K562 (cell line): ENCODE measurements at regions not wholly inside any gene's neighbourhood (a gene's known extent, or its start where the extent isn't known, plus 50 kb on each side); places are given as distances from the start of the nearest gene placed in this dataset.

Experiments used
- ATAC-seq: fragments of 200-7000 bp; cut with Tn5 transposase; 3 replicates; pipeline ENCODE4 v1.9.1; 2020; ENCODE audit warnings: moderate library complexity
- BruUV-seq: library from RNA; stranded (reverse); fragments of 400-500 nt; replicated peaks from 2 replicates; lab custom pipeline; 2021; lab: Mats Ljungman, UMichigan
- CTCF ChIA-PET: fragments of 300-600 bp; formaldehyde crosslinking; extraction: SDS; loops from one replicate; lab custom pipeline; 2021; ENCODE audit warnings: low intra/inter-chr PET ratio; lab: Yijun Ruan, JAX
- POLR2A ChIA-PET: fragments of 300-600, 350-650 bp; sonication (Branson Sonifier 250); formaldehyde crosslinking; extraction: SDS; loops from one replicate; lab custom pipeline; 2021; ENCODE audit warnings: antibody characterized with exemption, inconsistent platforms; lab: Yijun Ruan, JAX
- DNase-seq, 4 experiments: peaks; one replicate each; pipeline versions ENCODE4 v3.0.0 to v3.0.0-alpha.2; 2011 to 2018; ENCODE audit warnings: low spot score in 3 of 4, mixed read lengths in 3 of 4; ENCODE audit errors: extremely low read depth in 1 of 4
- FAIRE-seq: peaks from 2 replicates; lab custom pipeline; 2011; peaks lifted over from hg19 to GRCh38; lab: Jason Lieb, UNC
- H2AFZ ChIP-seq: 2 replicates; pipeline ENCODE4 v1.6.0; 2011; ENCODE audit warnings: low read depth, low read length, control low read depth, inconsistent platforms
- H3K27ac ChIP-seq: fragments of 200-600 bp; 3 replicates; pipeline ENCODE4 v1.8.0; 2011; ENCODE audit warnings: low read depth, mild to moderate bottlenecking, control low read depth, inconsistent platforms, low read length, moderate library complexity, mixed read lengths; ENCODE audit errors: extremely low read depth
- H3K27me3 ChIP-seq, 2 experiments: fragments of 300-600 bp in 1 of 2; 2 replicates in 1 of 2; 3 replicates in 1 of 2; pipeline versions ENCODE4 v1.6.0 to v1.8.0; 2011; ENCODE audit warnings: inconsistent platforms in 2 of 2, low read length in 2 of 2, mild to moderate bottlenecking in 1 of 2, mixed read lengths in 1 of 2, moderate library complexity in 1 of 2; ENCODE audit not compliant: control insufficient read depth in 2 of 2, insufficient read depth in 2 of 2
- H3K36me3 ChIP-seq: fragments of 300-600 bp; 3 replicates; pipeline ENCODE4 v1.8.0; 2011; ENCODE audit warnings: mild to moderate bottlenecking, low read length, inconsistent platforms; ENCODE audit not compliant: control insufficient read depth, insufficient read depth
- H3K4me1 ChIP-seq, 2 experiments: fragments of 200-600 bp in 1 of 2; replicated peaks in 1 of 2; 2 replicates in 1 of 2; 3 replicates in 1 of 2; pipeline versions ENCODE4 v1.5.1 to v1.8.0; 2011; ENCODE audit warnings: inconsistent platforms in 2 of 2, low read length in 2 of 2, mild to moderate bottlenecking in 1 of 2, mixed read lengths in 1 of 2, moderate library complexity in 1 of 2; ENCODE audit not compliant: control insufficient read depth in 2 of 2, insufficient read depth in 2 of 2
- H3K4me2 ChIP-seq: 2 replicates; pipeline ENCODE4 v1.6.1; 2011; ENCODE audit warnings: low read length, control low read depth, inconsistent platforms, mixed read lengths; ENCODE audit not compliant: insufficient read depth
- H3K4me3 ChIP-seq: fragments of 200-600 bp; sonication (generic), shearing (Covaris generic); 2 replicates; pipeline ENCODE4 v1.5.1; 2016; ENCODE audit warnings: control low read depth, inconsistent platforms
- H3K79me2 ChIP-seq: fragments of 200-600 bp; 3 replicates; pipeline ENCODE4 v1.8.0; 2011; ENCODE audit warnings: low read length, inconsistent platforms; ENCODE audit not compliant: control insufficient read depth, insufficient read depth
- H3K9ac ChIP-seq, 2 experiments: 2 replicates each; pipeline versions ENCODE4 v1.6.0 to v1.6.1; 2011; ENCODE audit warnings: low read depth in 2 of 2, low read length in 2 of 2, control low read depth in 1 of 2, inconsistent platforms in 1 of 2, mild to moderate bottlenecking in 1 of 2, mixed read lengths in 1 of 2; ENCODE audit not compliant: insufficient read depth in 1 of 2
- H3K9me1 ChIP-seq: one replicate; pipeline ENCODE4 v1.6.0; 2011; ENCODE audit warnings: inconsistent platforms, mild to moderate bottlenecking, low read length, moderate library complexity; ENCODE audit not compliant: control insufficient read depth, insufficient read depth
- H3K9me3 ChIP-seq: replicated peaks from 2 replicates; pipeline ENCODE4 v1.5.1; 2011; ENCODE audit warnings: low read depth, low read length, inconsistent platforms; ENCODE audit not compliant: control insufficient read depth, insufficient read depth
- H4K20me1 ChIP-seq: replicated peaks from 2 replicates; pipeline ENCODE4 v1.6.1; 2011; ENCODE audit warnings: low read length, inconsistent platforms, mixed read lengths; ENCODE audit not compliant: control insufficient read depth, insufficient read depth
- BRCA1 ChIP-seq, 2 experiments: fragments of 450-650 bp in 1 of 2; sonication (generic) in 1 of 2; formaldehyde crosslinking in 1 of 2; IDR thresholded peaks; 2 replicates each; pipeline versions ENCODE4 v1.5.0 to v1.6.1; 2017 to 2020; ENCODE audit warnings: mild to moderate bottlenecking in 1 of 2, missing genetic modification reagents in 1 of 2
- BRF1 ChIP-seq: IDR thresholded peaks from 3 replicates; pipeline ENCODE4 v1.6.1; 2011; ENCODE audit warnings: borderline replicate concordance, mild to moderate bottlenecking; ENCODE audit not compliant: insufficient read length; ENCODE audit errors: extremely low read depth
- E2F8 ChIP-seq: fragments of 450-650 bp; IDR thresholded peaks from 2 replicates; pipeline ENCODE4 v1.7.1; 2018; ENCODE audit warnings: mild to moderate bottlenecking, low read depth; ENCODE audit not compliant: partially characterized antibody
- ELF1 ChIP-seq: fragments of 200-800 bp; sonication (Bioruptor generic); IDR thresholded peaks from 2 replicates; pipeline ENCODE4 v1.6.1; 2016; ENCODE audit warnings: missing genetic modification characterization, missing compliant biosample characterization
- HDAC1 ChIP-seq, 2 experiments: fragments of 450-650 bp; IDR thresholded peaks; 2 replicates each; pipeline ENCODE4 v1.6.1; 2016 to 2017; ENCODE audit warnings: inconsistent platforms in 1 of 2, mild to moderate bottlenecking in 1 of 2, moderate library complexity in 1 of 2
- POLR2AphosphoS2 ChIP-seq: IDR thresholded peaks from 2 replicates; pipeline ENCODE4 v1.6.1; 2012; ENCODE audit warnings: low read length, improper control_type of control experiment
- PTRF ChIP-seq: fragments of 450-650 bp; IDR thresholded peaks from 2 replicates; pipeline ENCODE4 v1.6.1; 2016; ENCODE audit warnings: mild to moderate bottlenecking, missing genetic modification characterization, missing compliant biosample characterization
- RBFOX2 ChIP-seq: fragments of 200-400 bp; formaldehyde crosslinking; IDR thresholded peaks from 2 replicates; pipeline ENCODE4 v1.6.1; 2017; ENCODE audit warnings: low read depth, mild to moderate bottlenecking, low read length, moderate library complexity
- SMARCC2 ChIP-seq: fragments of 450-650 bp; IDR thresholded peaks from 2 replicates; pipeline ENCODE4 v1.6.1; 2017; ENCODE audit warnings: antibody characterized with exemption, moderate library complexity, mild to moderate bottlenecking, low read depth
- SOX6 ChIP-seq: fragments of 450-650 bp; IDR thresholded peaks from 2 replicates; pipeline ENCODE4 v1.6.1; 2014; ENCODE audit warnings: mild to moderate bottlenecking
- STAT5A ChIP-seq: IDR thresholded peaks from 2 replicates; pipeline ENCODE4 v1.6.1; 2012; ENCODE audit warnings: low read length, inconsistent platforms, borderline replicate concordance
- ZNF444 ChIP-seq: fragments of 250-450 bp; sonication (Bioruptor Pico); IDR thresholded peaks from 2 replicates; pipeline ENCODE4 v1.4.0; 2020; ENCODE audit warnings: mild to moderate bottlenecking, moderate library complexity
- ZNF512 ChIP-seq: IDR thresholded peaks from 2 replicates; pipeline ENCODE4 v1.6.1; 2016; ENCODE audit warnings: missing genetic modification characterization, missing compliant biosample characterization
- in situ Hi-C: fragments of 300-500 bp; cut with MboI; formaldehyde crosslinking; loops from 4 replicates; pipeline ENCODE4 v1.15.0; 2018; ENCODE audit warnings: inconsistent platforms, mixed read lengths
- intact Hi-C: fragments of 100-400 bp; cut with micrococcal nuclease; formaldehyde crosslinking; loops from 2 replicates; pipeline ENCODE4 v1.14.2; 2022

GRCh38 chr3:73699327-73699726 is 74.6 kb upstream of the PDZRN3 start:
- Histone ChIP-seq H3K9me3 (no peaks in the 10 kb centered on the region), H3K36me3 (no peaks in the 10 kb centered on the region), H3K27ac (no peak overlapping the region), H2AFZ (no peak overlapping the region), H3K4me1 (no peaks in the 10 kb centered on the region), H3K4me2 (no peak overlapping the region), H3K9me1 (no peaks in the 10 kb centered on the region), H3K4me3 (no peak overlapping the region), H3K27me3 (no peaks in the 10 kb centered on the region), H3K79me2 (no peaks in the 10 kb centered on the region), H3K9ac (no peak overlapping the region), H4K20me1 (no peaks in the 10 kb centered on the region)
- no peak for FAIRE-seq
- TF ChIP-seq ZNF512 (tag) (no peak), ZNF444 (CRISPR knock-in tag) (no peak), ELF1 (tag) (no peak), BRCA1 (IDR thresholded peaks at IDR 0.05) (no peak), BRCA1 (CRISPR knock-in tag; IDR thresholded peaks at IDR 0.05) (no peak), RBFOX2 (no peak), SMARCC2 (no peak), POLR2AphosphoS2 (no peak), BRF1 (no peak), PTRF (tag) (no peak), SOX6 (no peak), STAT5A (no peak), E2F8 (no peak), HDAC1 (IDR thresholded peaks at IDR 0.05) (no peak)
- ATAC-seq: no peak
- in situ Hi-C loops (no loop called here), intact Hi-C loops (no loop called here)
- CTCF ChIA-PET: no interaction called here
- BruUV-seq: no TSS peak
- no peak for DNase-seq
- POLR2A ChIA-PET: no interaction called here
